Dermis microvascular lymphatic vessel endothelial cell (primary cell): ENCODE measurements at regions not wholly inside any gene's neighbourhood (a gene's known extent, or its start where the extent isn't known, plus 50 kb on each side); places are given as distances from the start of the nearest gene placed in this dataset.

Experiments used
- DNase-seq, 2 donors: peaks; one replicate each; pipeline versions ENCODE4 v3.0.0 to v3.0.0-alpha.2; 2010; ENCODE audit warnings: low read depth in 2 of 2

DNA sequence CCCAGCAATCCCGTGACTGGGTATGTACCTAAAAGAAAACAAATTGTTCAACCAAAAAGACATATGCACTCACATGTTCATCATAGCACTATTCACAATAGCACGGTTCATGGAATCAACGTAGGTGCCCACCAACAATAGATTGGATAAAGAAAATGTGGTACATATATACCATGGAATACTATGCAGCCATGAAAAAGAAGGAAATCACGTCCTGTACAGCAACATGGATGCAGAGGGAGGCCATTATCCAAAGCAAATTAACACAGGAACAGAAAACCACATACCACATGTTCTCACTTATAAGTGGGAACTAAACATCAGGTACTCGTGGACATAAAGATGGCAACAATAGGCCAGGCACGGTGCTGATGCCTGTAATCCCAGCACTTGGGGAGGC is 207.9 kb upstream of the TNP1 start:
- DNase-seq = no peak

DNA sequence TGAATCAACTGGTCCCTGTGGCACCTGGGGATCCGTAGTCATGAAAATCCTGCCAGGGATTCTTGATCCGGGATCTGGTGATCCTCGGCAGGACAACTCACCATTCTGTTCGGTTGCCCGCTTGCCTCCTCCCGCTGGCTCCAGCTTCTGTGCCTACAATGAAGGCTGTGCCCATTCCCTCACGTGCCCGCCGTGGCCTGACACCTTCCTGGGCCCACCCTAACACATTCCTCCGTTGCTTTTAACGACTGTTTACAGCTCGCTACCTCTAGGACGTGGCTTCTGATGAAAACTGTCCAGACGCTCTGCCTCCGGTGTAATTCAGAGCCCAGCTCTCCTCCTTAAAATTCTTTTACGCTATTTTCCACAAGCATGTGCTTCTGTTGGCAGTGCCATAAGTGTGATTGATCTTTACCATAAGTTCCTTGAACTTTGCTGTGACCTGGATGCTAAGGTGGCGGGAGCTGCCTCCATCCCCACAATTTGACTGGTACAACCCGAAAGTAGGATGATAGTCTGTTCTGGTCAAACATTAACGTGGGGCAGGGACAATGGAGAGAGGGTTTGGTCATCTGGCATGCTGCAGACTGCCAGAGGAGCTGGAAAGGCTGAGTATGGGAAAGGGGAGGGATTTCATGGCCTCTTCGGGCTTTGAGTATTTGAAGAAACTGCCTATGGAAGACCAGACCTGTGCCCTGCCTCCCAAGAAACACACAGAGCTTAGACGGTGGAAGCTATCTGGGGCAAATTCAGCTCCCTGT is 206.8 kb upstream of the TNP1 start:
- no peak for DNase-seq

DNA sequence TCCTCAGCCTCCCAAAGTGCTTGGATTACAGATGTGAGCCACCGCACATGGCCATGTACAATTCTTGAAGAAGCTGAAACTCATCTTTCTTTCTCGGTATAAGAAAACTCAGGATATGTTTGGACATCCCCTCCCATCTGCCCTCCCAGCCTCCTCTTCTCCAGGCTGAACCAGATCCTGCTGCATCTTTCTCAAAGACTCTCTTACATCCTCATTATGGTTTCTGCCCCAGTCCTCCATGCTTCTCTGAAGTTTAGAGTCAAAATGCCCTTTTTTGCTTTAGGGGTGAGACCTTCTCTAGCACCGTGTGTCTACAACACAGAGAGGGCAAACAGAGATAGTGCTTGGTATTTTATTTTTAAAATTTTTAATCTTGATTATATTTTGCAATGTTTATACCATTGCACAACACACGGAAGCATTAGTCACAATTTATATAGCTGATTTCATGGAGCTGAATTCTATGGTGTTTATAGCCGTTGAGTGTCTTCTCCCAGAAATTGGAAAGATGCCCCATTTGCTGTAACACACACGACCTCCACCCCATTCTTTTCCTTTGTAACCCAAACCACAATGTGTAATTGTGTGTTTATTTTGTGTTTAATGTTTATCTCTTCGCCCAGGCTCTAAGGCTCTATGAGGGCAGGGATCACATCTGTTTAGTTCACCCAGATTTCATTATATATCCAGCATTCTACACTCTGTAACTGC is 206.0 kb upstream of the TNP1 start:
- DNase-seq = peak in 1 of 2 donors; percentile 82

DNA sequence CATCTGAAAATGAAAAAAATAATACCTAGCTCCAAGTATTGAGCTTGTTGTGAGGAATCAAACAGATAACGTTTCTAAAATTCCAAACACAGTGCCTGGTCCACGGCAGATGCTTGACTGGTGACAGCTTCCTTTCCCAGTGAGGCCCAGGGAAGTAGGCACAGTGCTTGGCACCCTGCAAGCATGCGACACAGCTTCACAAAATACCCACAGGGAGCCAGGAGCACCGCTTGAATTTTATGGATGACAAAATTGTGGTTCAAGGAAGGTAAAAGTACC is 205.1 kb upstream of the TNP1 start:
- no peak for DNase-seq

DNA sequence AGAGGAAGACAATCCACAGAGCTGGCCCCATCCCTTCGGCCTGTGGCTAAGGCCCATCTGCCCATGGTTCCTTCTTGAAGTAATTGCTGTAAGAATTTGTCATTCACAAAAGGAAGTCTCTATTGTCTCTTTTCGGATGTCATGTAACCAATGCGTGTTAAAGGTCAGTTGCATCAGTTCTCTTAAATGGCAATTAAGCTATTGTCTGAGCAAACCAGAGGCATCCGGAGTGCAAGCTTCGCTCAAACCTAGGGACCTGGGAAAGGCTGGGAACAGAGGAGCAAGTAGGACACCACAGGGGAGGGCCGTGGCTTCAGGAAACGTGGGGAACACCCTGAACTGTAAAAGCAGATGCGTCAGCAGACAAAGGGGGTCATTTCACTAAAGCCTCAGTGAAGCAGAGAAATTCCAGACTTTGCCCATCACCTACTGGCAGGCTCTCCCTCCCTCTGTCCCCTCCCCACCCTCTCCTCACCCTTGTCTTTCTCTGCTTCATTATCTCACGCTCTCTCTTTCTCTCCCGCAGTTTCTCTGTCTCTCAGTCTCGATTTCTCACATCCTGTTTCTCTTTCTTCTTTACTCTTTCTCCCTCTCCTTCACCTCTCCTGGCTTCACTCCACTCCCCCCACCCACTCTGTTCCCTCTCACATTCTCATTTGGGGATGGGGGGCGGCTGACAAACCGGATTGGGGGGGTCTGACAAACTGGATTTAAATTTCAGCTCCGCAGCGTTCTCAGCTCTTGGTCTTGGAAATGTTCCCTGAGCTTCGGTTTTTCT is 204.6 kb upstream of the TNP1 start:
- DNase-seq = peak; percentile 40 to 89

DNA sequence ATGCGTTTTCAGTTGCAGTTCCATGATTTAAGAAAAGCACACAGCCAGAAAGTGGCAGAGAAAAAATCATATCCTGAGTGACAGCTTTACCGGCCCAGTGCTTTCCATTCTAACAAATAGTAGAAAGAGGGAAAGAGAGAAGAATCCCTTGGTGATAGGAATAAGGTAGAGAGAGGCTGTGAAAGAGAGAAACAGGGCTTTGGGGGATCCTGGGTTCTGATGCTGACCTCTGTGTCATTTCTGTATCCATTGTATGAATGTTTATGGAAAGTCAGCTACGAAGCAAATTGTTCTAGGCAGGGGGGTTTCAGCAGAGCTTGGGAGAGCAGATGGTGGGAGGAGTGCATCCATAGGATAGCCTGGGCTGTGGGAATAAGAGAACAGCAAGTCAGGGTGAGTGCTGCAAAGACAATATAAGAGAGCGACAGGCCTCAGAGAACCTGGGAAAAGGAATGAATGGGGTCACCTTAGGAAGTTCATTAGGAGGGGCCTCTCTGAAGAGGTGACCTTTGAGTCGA is 203.4 kb upstream of the TNP1 start:
- no peak for DNase-seq

DNA sequence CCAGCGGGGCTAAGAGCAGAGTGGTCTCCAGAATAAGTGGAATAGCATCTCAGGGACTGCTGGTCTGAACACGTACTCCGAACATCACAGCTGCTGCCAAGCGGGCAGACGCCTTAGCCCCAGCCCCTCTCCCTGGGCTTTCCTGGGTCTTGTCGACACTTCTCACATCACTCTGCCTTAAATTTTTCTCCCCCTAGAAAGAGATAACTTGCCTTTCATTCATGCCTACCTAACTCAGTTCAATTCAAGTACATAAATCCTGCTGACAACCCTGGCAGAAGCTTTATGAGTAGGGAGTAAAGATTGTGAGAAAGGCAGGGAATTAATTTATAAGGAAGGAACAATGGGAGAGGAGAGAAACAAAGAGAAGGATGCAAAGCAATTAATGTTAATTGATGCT is 202.9 kb upstream of the TNP1 start:
- no peak for DNase-seq

DNA sequence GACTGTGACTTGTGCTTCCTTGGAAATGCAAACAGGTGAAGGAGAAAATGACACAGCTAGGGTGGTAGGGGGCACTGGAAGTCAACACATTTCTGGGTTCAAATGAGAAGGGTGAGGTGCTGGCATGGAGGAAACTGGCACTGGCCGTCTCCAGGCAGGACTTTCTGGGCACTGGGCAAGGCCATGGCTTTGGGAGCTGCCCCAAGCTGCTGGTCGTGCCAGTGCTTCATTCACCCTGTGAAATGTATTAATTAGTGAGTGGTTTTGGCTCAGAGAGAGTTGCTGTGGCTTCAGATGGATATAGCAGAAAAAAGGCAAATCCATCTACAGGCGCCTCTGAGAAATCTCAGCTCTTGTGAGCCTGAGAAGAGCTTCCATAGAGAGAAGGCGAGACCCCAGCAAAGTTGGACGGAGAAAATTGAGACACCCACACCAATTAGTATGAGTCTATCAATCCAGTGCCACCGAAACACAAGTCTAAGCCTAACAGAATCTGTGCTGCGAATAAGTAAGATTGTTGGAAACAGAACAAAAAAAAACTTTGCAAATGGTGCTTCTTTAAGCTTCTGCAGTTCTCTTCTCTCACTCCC is 202.1 kb upstream of the TNP1 start:
- DNase-seq = no peak

DNA sequence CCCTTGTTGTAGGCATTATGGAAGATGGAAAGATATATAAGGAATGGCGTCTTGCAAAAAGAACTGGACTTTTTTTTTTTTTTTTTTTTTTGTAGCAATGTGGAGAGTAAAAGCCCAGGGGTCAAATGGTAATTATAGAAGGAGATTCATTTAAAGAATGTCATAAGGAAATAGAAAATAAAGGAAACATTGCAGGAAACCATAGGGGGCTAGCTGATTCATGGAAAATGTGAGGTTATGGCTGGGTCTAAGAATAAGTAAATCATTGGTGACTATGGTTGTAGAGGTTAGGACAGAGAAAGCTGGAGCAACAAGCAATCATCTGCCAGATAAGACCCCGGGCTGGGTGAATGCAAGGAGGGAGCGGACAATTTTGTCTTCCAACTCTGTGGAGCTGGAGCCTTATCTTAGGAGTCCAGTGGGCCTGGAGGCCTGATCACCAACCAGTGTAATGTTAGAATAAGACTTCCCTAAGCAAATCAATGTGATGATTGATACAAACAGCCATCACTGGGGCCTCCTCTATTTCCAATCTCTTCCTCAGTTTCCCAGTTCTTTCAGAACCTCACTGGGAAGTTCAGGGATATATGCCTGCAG is 201.2 kb upstream of the TNP1 start:
- DNase-seq = peak in 1 of 2 donors; percentile 49

DNA sequence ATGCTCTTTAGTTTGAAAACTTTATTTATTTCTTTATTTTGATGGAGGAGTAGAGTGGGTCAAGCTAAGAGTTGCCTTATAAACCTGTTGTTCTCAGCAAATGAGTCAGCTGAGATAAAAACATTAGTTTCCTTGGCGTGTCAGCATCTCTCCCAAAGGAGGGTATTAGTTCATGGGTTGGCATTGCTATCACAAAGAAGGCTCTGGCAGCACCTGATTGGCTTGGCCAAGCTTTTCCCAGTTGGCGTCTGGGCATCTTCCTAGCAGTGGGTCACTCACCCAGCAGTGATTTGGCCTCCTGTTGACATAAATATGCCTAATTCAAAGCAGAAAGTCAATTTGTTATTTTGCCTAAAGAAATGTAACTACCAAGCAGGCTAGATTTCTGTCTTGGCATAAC is 200.7 kb upstream of the TNP1 start:
- DNase-seq = peak in 1 of 2 donors; percentile 59

DNA sequence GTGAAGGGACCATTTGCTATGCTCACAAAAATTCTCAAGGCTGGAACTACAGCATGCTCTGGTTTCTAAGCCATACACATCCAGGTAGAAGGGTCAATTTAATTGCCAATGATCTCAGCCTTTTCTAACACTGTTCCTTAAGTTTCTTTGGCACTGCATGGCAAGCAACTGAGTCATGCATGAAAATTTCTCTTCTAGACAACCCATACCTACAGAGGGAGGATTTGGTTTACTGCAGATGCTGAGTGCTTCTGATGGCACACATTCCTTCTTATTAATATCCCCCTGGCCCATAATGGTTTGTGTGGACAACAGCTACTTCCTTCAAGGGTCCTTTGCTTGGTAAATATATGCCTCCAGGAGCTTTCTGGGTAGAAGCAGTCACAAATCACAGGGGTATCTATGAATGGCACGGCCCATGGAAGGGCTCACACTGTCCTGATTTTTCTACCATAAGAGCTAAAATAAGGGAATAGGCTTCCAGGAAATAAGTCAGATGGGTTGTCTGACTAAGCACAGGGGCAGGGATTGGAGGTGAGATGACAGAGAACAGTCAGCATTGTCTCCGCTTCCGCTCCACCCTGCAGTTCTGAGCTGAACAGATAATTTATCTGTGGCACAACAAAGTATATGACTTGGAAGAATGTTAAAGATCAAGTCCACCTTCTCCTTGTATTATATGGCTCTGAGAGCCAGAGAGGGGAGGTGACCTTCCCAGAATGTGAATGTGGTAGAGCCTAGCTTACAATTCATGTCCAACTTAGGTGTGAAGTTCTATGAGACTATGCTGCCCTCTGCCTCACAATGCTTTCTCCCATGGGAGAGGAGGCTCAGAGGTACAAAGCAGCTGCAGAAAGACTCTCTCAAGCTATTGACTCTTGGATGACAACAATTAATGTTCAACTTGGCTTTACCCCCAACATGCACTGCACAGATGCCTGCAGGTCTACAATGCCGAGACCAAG is 199.2 kb upstream of the TNP1 start:
- DNase-seq = peak in 1 of 2 donors; percentile 82

DNA sequence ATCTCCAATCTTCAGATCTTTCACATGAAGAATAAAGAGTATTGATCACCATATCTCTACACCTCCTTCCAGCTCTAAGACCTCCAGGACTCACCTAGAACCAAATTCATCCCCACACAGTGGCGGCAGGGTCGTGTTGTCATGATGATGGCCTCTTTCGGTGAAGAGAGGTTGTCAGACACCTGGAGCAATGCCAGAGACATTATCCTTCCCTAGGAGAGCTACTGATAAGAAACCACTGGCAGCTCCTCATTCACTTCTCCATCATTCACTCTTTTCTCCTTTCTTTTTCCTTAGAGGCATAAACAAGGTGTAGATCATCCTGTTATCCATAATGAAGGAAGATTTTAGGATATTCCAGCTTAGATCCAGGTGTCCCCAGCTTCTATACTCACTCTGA is 197.9 kb upstream of the TNP1 start:
- no peak for DNase-seq

DNA sequence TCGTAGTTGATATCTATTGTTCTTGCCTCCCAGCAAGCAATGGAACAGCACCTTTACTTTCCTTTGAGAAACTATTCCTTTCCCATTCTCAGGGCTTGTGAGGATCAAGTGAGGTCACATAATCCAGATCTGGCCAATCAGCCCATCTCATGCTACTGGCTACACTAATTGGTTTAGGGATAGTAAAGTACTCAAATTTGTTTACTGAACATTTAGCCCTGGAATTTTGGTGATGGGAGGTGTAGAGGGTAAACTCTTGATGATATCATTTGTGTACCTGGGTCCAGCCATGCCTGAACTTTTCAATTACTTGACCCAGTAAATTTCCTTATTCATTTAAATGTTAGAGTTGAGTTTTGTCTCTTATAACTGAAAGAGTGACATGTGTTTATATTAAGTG is 195.8 kb upstream of the TNP1 start:
- DNase-seq = no peak

DNA sequence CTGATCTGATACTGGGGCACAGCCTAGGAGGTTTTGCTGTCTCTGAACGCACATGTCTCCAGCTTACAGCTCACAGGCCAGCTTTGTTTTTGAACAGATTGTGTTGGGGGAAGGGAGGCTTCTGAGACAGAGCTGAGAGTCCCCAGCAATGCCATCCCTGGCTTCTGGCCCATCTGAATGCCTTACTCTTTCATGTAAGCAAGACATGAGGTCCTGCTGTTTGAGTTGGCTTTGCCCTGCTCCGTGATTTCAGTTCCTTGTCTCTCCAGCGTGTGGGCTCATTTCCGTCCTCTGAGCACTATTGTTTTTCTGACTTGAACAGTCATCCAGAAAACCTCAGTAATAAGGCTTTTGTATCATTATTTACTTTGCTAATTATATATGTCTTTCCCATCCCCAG is 194.9 kb upstream of the TNP1 start:
- DNase-seq = peak in 1 of 2 donors; percentile 76

DNA sequence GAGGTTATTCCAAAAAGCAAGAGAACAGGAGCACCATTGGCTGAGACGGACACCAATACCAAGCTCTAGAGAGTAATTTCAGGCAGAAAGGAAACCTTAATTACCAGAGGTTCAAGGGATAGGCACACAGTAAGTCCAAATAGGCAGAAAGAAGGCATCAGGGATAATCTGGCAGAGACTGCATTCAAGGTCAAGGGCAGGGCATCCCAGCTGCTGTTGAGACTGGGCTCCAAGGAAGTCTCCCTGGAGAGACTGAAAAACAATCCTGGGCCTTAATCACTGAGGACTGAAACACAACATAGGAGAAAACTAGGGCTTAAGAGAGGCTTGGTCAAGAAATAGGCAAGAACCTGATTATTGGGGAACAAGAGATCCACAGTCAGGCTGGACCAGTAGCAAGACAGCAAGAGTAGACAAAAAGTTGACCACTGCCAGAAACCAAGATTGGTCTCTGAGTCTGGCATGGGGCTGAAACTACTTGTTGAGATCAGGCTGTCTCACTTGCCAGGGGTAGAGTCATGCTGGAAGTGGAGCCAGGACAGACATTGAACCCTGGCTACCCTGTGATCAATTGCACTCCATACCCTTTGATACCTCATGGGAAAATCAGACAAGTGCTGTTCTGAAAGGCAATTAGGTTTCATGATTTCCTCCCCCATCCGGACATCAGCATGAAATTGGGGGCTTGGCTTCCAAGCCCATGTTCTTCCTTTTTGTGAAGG is 193.2 kb upstream of the TNP1 start:
- DNase-seq = no peak

DNA sequence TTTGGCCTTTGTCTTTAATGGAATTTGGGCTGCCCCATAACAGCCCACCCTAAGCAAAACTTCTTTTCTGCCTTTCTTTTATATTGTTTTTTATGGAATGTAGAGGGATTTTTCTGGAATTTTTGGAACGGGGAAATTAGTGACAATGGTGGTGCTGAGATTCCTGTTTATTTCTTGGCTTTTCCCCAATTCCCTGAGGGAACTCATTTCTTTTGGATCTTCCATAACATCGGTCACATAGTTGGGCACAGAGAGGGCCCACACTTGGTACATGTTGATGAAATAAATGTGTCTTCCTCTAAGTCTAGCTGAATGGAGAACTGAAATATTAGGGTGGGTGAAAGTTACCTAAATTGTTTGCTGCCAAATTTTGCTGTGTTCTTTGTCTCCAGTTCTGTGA is 191.6 kb upstream of the TNP1 start:
- DNase-seq = no peak

DNA sequence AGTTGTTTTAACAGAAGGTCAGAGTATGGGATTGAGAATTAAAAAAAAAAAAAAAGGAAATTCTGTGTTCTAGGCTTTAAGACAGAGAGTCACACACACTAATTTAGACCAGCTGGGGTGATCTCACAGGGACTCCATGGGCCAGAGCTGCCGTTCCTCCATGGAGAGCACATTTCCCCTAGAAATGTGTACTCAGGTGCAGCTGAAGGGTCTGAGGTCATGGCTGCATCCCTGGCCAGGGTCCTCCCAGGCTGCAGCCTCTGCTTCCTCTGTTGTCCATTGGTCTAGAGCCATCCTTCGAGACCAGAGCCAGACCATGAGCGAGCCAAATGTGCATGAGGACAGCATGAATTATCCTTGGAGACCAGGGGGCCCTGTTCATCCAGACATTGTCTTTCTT is 190.1 kb upstream of the TNP1 start:
- no peak for DNase-seq

DNA sequence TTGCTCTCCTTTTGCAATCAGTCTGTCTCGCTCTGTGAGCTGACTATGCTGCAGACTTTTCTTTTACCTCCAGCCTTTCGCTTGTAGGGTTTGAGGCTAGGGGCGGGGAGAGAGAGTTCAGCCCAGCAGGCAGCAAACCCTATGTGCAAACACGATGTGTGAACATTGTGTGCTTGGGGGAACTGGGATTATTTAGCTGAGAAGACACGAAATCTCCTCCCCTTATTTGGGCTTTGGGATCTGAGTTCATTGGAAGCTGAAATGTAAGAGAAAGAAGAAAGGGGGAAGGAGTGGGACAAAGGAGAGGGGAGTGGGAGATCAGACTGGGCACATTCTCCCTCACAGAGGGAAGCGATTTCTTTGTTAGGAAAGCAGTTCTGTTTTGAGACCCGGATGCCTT is 189.6 kb upstream of the TNP1 start:
- no peak for DNase-seq

DNA sequence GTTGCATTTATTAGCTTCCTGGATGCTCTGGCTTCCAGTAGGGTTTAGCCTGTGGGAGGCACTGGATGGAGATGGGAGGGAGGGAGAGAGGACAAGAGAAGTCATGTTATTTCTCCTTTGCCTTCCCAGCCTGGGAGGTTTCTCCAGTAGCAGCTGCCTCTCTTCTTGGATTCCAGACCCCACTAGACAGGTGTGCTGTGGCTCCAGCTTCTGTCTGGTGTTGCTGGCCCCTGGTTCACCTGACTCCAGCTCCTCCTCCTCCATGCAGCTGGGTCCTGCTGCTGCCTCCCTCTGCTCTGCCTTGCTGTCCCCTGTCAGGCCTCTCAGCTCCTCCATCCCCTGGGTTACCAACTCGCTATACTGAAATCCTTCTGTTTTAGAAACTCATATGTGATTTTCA is 188.9 kb upstream of the TNP1 start:
- no peak for DNase-seq

DNA sequence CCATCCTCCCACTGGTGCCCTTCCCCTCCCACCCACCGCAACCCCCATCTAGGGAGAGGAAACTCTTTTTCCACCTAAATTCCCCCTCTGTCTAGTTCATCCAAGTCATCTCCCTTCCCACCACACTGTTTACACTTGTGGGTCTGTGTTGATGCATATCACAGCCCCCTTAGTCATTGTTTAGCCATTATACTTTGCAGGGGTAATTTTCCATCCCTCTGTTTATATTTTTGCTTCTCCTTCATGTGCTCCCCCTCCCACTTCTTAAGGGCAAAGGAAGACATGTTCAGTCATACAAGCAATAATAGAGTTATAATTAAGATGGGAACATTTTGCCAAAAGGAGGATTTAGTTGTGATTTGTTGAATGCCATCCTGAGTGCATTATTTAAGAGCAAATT is 187.8 kb upstream of the TNP1 start:
- DNase-seq = no peak
